ENCODE measurements at regions not wholly inside any gene's neighbourhood (a gene's known extent, or its start where the extent isn't known, plus 50 kb on each side); places are given as distances from the start of the nearest gene placed in this dataset.

DNA sequence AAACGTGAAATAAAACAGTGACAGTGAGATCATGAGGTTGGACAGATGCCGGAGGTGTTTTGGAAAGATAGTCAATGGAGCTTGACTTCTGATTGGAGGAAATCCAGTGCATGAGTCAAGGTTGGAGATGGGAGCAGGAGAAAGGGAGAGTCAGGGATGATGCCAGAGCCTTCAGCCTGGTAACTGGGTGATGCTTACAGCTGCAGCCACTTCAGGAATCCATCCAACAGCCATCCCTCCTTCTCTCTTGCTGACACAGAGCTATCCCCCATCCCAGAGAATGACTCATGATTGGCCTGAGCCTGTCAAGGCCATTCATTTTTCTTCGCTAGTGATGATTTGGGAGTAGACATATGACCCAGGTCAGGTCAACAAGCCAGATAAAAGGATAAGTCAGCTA, 112.8 kb downstream of the SAMD5 start:
- no peak for DNase-seq

GRCh38 chr6:147621961-147622360, 113.5 kb downstream of the SAMD5 start:
- DNase-seq: no peak

DNA sequence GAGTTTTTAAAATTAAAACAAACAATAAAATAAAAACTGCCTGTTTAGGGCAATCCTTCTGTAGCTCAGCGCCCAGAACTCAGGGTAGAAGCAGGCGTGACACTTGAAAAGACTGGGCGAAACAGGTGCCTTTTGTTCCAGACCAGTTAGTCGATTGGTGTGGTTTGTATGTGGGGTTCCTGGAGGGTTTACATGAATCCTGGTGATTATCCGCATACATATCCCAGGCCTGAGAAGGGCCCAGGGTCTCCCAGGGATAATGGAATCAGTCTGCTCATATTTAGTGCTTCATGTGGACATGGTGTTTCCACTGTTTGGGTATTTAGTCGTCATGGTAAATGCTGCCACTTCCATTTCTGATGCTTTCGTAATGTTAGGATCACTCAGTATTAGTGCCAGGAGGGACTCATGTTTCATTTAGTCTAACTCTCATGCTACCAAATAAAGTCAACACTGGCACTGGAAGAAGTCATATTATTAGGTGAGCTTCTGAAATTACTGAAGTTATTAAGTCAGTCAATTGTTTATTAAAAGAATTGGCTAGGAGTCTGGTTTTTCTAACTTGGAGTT, 116.5 kb downstream of the SAMD5 start:
- DNase-seq: no peak

DNA sequence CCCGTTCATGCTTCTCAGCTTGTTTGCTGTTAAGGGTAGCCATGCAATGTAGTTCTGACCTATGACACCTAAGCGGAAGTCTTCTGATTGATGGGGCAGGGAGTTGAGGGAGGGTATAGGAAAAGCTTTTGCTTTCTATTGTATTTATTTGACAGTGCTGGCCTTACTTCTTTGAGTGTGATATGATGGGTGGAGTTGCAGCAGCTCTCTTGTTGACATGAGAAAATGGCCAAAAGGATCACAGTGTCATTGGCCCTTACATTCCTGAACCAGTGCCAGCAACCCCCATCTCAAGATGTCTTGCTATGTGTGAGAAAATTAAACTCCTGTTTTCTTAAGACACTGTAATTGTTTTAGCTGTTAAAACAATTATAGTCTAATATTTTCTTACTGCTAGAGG, 117.5 kb downstream of the SAMD5 start:
- no peak for DNase-seq

GRCh38 chr6:147627411-147627810, 118.9 kb downstream of the SAMD5 start:
- DNase-seq: no peak

- no peak for DNase-seq
Observed at GRCh38 chr6:147633191-147633590, 124.7 kb downstream of the SAMD5 start.

DNA sequence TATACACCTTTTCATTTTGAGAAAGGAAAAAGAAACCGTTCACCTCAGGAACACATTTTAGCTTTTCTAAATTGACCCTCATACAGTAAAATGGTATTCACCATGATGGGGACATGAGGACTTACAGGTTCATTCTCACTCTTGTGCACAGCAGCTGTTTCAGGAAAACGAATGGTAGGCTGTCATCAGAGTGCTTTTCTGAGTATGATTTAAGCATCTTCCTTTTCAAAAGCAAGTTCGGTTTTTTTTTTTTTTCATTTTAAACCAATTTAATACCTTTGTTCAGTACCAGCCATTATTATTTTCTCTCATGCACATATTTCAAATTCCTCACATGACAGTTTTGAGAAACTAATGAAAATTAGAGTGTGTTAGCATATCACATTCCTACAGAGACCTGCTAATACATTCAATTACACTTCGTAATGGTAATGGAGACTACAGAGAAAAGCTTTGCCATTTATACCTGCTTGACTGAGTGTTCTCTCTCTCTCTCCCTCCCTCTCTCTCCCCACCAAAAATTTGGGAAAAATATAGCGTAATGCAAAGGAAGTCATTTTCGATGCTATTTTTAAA, 129.2 kb downstream of the SAMD5 start:
- DNase-seq: no peak

GRCh38 chr6:147639279-147639678, 130.8 kb downstream of the SAMD5 start:
- no peak for DNase-seq

DNA sequence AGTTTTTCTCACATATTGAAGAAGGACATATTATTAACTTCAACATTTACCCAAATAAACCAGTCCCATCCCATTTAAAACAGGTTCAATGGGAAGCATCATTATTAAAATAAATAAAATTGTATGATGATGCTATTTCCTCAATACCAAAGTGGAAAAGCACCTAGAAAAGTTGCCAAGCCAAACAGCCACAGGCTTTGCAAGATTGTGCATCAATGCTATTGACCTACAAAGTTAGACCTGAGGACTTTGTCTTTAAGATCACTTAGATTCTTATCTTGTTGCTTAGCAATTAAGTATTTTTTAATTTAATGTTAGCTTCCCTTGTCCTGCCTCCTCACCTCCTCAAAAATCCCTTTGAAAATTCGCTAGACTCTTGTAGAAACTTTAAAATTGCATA, 132.1 kb downstream of the SAMD5 start:
- DNase-seq: no peak

DNA sequence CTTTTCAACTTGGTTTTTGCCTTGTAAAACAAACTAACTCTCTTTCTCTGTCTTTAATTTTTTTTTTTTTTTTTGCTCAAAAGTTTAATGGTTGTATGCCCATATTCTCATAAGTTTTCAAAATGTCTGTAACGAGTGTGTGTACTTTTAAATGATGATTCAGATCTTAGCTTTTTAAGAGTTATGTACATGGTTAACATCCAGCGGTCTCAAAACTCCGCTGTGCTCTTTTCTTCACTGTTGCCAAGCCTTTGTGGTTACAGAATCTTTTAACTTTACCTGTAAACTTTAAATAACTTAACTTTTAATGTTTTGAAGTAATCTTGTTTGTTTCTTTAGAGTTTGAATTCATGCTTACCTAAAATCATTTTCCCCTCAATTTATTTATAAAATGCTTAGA, 133.0 kb downstream of the SAMD5 start:
- no peak for DNase-seq

GRCh38 chr6:147642458-147642857, 134.0 kb downstream of the SAMD5 start:
- DNase-seq: no peak

GRCh38 chr6:147643341-147644200, 135.1 kb downstream of the SAMD5 start:
- DNase-seq: no peak

DNA sequence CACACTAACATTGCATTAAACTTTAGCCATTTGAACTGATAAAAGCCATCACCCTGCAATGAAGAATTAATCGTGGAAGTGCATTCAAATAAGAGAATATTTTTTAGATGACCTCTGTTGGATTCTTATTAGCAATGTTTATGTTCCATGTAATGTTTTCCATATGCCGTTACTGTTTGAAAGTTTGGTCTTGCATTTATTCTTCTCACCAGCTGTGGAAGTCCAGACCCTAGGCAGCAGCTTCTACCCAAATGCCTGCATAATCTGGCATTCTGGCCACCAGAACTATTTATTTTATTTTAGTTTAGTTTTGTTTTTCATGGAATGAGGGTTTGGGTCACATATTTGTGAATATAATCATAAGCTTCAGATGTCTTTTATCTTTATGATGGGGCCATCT, 140.4 kb downstream of the SAMD5 start:
- DNase-seq: no peak

- DNase-seq: no peak
Observed at GRCh38 chr6:147651249-147652063, 143.0 kb downstream of the SAMD5 start.

DNA sequence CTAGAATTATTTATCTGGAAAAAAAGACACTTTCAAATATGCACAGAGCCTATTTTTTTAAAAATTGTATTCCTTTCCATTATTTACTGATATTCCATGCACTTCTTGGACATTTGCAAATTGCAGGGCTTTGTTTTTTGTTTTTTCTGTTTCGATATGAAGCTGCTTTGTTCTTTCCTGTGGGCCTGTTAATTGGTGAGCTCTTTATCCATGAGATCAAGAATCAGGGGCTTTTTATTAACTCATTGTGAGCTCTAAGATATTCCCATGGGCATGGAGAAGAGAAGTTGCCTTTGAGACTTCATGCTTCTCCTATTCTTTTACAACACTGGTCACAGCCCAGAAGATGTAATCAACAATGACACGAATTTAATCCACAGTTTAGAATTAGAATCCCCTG, 145.1 kb downstream of the SAMD5 start:
- DNase-seq: no peak

GRCh38 chr6:147654103-147654845, 145.8 kb downstream of the SAMD5 start:
- DNase-seq: no peak

- no peak for DNase-seq
Observed at GRCh38 chr6:147660334-147661311, 152.1 kb downstream of the SAMD5 start.

DNA sequence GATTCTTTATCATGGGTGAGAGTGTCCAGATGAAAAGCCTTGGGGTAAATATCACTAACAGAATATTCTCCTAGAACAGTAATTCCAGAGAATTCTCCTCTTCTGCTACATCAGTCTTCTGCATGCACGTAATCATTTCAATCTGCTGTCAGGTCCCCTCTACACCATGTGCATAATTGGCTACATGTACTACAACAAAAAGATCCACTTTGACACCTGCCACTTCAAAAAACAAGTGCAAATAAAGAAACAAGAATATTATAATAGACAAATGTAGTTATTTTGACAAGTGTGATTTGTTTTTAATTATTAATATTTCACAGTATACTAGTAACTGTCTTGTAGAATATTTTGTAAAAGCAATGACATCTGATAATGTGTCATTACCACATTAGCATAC, 154.2 kb downstream of the SAMD5 start:
- DNase-seq: no peak

DNA sequence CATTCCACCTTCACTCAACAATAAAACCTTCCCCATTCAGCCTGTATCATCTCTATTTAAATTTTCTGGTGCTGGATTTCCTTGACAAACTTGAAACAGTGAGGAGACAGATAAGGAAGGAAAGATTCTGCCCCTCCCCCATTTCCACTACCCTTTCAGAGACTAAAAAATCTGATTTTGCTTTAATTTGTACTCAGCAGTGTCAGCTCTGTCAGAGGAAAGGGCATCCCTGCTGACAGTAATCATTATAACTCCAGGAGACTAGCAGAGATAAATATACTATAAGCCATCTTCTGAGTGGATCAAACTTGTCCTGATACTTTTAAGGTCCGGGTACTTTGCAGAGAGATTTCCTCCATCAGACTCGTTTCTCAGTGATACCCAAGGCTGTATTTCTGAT, 155.6 kb downstream of the SAMD5 start:
- no peak for DNase-seq

DNA sequence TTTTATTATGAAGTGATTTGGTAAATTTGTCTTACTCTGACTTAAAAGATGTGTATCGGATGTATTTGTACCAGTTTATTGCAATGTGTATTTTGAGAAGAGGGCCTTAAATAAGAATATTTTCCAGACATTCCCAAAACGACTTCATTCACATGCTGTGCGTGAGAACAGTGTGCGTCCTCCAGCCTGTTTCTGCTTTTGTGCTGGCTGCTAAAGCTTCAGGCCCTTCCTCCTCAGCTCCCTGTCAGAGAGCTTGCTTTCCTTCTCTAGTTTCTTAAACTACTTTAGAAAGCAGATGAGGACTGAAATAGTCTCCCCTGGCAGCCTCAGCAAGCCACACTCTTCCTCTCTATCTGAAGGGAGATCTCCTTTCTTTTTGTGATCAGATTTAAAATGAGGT, 157.8 kb downstream of the SAMD5 start:
- DNase-seq: no peak

DNA sequence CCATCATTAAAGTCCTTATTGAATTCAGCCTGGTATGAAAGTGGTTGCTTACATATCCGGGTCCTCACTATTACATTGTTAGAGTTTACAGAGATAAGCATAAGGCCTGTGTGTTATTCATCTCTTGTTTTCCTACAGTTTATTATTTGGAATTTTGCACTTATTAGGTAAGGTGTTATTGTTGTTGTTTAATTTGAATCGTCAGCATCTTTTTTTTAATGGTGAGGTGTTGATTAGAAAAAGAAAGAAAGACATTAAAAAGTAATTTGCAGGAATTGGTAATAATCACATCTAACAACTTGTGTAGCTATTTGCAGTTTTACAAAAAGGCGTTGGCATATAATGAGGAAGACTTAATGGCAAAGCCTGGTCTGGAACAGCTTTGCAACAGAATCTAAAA, 158.6 kb downstream of the SAMD5 start:
- no peak for DNase-seq

DNA sequence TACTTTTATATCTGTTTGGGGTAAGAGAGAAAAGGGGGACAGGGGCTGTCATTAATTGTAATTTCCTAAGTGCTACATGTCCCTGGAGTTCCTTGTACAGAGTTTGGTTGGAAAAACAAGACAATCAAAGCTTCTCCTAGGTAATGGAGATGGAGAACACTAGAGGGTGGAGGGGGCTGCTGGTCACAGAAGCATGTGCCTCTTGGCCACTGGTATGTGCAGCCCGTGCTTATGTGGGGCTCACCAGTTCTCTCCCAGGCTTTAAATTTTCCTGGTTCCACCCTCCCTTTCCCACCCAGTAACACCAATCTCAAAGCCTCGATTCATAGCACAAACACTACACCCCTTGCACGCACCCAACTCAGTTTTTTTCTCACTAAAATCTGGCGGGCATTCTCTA, 165.6 kb downstream of the SAMD5 start:
- DNase-seq: no peak

All from activated CD4-positive, alpha-beta T cell treated with anti-CD3 and anti-CD28 coated beads for 48 hours (primary cell).